HG02870 (cell line): ENCODE measurements at regions not wholly inside any gene's neighbourhood (a gene's known extent, or its start where the extent isn't known, plus 50 kb on each side); places are given as distances from the start of the nearest gene placed in this dataset.
A peak's percentile ranks its signal among the peaks of the same experiment; 100 is the strongest.
"Not testable (repeated sequence)": the region's sequence is repeated elsewhere in the genome, so short reads cannot be mapped to it uniquely, and the experiment has no call there.

Experiments used
- ATAC-seq: cut with Tn5 transposase; IDR thresholded peaks from one replicate; pipeline ENCODE4 v1.9.1; 2021; ENCODE audit warnings: mild to moderate bottlenecking, moderate library complexity; ENCODE audit not compliant: unreplicated experiment

DNA sequence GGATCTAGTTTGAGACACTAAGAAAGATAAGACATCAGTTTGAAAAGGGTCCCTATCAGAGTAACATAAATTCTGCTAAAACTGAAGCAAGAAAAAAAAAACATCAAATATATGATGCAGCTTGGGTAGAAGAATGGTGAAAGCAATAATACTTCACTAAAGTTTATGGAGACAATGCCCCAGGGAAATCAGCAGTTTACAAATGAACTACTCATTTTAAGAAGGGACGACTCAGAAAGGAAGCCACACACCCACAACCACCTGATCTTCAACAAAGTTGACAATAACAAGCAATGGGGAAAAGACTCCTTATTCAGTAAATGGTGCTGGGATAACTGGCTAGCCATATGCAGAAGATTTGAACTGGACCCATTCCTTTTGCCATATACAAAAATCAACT is 143.5 kb downstream of the TPBG start:
- no peak for ATAC-seq

GRCh38 chr6:82511546-82511945 is 147.9 kb downstream of the TPBG start:
- no peak for ATAC-seq

DNA sequence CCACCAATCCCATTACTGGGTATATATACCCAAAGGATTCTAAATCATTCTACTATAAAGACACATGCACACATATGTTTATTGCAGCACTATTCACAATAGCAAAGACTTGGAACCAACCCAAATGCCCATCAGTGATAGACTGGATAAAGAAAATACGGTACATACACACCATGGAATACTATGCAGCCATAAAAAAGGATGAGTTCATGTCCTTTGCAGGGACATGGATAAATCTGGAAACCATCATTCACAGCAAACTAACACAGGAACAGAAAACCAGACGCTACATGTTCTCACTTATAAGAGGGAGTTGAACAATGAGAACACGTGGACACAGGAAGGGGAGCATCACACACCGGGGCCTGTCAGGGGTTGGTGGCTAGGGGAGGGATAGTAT is 154.3 kb downstream of the TPBG start:
- ATAC-seq = not testable (repeated sequence)

DNA sequence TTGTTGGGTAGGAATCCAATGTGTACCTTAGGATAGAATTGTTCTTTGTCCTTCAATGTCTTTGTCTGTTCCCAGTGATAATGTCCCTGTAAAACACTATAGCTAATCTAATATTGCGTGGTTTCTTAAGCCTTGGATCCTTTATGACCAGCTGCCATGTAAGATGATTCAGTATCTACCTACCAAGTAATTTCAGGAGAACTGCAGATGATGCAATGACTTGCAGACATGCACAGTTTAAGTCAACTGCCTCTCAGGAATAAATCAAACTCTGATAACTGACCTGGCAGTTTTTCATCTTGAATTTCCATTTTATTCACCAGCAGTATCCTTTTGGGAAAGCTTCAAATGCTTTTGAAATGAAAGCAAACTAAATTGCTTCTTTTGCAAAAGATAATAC is 157.8 kb downstream of the TPBG start:
- ATAC-seq = no peak

GRCh38 chr6:82521861-82522260 is 158.2 kb downstream of the TPBG start:
- ATAC-seq = no peak

DNA sequence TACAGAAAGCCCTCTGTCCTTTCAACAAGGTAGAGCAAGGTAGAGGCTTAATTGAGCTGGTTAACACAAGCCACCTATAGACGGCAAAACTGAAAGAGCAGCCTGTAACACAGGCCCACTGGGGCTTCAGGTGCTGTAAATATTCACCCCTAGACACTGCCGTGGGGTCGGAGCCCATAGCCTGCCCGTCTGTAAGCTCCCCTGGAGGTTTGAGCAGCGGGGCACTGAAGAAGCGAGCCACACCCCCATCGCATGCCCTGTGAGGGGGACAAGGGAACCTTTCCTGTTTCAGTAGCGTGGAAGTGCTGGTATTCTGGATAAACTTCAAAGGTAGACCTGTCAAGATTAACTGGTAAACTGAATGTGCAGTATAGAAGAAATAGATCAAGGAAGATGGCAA is 160.4 kb downstream of the TPBG start:
- ATAC-seq = no peak

- no peak for ATAC-seq
Measured at GRCh38 chr6:82525775-82526495, 162.3 kb downstream of the TPBG start.

DNA sequence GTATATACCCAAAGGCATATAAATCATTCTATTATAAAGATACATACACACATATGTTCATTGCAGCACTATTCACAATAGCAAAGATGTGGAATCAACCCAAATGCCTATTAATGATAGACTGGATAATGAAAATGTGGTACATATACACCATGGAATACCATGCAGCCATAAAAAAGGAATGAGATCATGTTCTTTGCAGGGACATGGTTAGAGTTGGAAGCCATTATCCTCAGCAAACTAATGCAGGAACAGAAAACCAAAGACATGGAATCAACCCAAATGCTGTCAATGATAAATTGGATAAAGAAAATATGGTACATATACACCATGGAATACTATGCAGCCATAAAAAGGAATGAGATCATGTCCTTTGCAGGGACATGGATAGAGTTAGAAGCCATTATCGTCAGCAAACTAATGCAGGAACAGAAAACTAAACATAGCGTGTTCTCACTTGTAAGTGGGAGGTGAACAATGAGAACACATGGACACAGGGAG is 166.4 kb downstream of the TPBG start:
- ATAC-seq = not testable (repeated sequence)

DNA sequence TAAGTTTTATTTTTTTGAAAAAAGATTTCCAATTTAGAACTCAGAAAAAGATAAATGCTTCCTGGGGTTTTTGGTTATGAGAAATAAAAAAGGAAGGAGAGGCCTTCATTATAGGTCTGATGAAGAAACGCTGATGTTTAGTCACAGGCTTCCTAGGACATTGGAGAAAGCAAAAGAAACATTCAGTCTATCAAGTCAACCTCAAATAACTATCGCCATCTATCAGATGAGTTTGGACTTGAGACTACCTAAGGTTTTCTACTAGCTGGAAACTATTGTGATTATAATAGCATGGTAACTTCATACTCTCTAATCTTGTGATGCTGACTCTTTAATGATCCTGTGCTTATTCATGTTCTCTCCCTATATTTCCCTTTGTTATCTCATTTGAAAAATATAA is 171.3 kb downstream of the TPBG start:
- no peak for ATAC-seq

DNA sequence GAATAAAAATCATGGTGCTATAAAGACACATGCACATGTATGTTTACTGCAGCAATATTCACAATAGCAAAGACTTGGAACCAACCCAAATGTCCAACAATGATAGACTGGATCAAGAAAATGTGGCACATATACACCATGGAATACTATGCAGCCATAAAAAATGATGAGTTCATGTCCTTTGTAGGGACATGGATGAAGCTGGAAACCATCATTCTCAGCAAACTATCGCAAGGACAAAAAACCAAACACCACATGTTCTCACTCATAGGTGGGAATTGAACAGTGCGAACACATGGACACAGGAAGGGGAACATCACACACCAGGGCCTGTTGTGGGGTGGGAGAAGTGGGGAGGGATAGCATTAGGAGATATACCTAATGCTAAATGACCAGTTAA is 185.9 kb downstream of the TPBG start:
- ATAC-seq = not testable (repeated sequence)

DNA sequence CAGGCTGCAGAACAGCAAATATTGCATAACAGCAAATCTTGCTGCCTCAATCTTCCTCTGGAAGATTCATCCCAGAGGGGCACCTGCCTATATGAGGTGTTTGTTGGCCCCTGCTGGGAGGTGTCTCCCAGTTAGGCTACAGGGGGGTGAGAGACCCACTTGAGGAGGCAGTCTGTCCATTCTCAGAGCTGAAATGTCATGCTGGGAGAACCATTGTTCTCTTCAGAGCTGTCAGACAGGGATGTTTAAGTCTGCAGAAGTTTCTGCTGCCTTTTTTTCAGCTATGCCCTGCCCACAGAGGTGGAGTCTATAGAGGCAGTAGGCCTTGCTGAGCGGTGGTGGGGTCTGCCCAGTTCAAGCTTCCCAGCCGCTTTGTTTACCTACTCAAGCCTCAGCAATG is 187.7 kb downstream of the TPBG start:
- ATAC-seq = not testable (repeated sequence)

DNA sequence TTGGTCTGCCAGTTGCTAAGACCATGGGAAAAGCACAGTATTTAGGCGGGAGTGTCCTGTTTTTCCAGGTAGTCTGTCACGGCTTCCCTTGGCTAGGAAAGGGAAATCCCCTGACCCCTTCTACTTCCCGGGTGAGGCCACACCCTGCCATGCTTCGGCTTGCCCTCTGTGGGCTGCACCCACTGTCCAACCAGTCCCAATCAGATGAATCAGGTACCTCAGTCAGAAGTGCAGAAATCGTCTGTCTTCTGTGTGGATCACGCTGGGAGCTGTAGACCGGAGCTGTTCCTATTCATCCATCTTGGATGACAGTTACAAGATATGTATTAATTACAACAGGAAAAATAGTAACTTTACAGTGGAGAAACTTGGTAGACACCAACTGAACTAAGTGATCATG is 188.2 kb downstream of the TPBG start:
- no peak for ATAC-seq

GRCh38 chr6:82553863-82554531 is 190.4 kb downstream of the TPBG start:
- ATAC-seq = no peak

- no peak for ATAC-seq
Measured at GRCh38 chr6:82554666-82555065, 191.0 kb downstream of the TPBG start.

DNA sequence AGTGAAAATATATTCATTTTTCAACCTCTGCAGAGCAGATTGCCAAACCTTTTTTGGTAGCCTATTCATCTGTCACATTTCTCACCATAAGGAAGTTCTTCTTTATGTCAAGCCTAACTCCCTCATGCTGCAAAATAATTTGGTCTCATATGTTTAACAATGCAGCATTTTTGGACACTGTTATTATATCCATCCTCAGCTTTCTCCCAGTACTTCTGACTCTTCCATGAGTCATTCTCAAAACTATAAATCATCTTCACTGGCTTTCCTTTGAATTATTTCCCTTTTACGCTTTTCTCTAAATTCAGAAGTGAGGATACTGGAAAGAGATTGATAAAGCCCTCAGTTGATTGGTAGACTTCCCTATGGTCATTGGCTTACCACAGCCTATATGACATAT is 192.2 kb downstream of the TPBG start:
- no peak for ATAC-seq

DNA sequence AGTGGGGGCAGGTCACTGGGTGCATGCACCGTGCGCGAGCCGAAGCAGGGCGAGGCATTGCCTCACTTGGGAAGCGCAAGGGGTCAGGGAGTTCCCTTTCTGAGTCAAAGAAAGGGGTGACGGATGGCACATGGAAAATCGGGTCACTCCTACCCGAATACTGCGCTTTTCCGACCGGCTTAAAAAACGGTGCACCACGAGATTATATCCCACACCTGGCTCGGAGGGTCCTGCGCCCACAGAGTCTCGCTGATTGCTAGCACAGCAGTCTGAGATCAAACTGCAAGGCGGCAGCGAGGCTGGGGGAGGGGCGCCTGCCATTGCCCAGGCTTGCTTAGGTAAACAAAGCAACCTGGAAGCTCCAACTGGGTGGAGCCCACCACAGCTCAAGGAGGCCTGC is 194.9 kb downstream of the TPBG start:
- not testable (repeated sequence) for ATAC-seq

GRCh38 chr6:82567621-82568020 is 204.0 kb downstream of the TPBG start:
- no peak for ATAC-seq

DNA sequence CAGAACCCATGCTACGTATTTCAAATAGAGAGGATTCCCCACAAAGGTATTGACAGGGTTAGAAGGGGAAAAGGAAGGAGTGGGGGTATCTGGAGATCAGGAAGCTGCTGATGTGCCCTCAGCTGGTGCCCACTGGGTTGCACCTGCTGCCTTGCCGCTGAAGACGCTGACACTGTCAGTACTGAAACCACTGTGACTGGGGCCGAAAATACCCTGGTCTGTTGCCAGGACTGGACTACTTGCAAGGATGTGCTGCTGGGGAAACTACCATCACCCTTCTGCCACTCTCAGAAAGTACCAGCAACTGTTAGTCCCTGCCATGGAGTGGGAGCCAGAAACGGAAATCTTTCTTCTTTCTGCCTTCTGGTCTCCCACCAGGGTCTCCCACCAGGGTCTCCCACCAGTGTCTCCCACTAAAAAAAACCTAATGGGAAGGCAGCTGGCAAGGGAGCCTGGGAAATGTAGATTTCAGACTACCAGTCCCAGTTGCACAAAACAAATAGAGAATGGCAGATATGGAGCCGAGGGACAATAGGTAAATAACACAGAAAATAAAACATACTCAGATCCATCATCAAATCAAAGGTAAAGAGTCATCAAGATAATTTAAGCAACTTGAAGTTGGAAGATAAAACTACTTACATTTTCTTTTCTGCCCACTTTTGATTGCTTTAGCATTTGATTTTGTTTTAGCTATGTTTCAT is 204.8 kb downstream of the TPBG start:
- ATAC-seq = peak; percentile 81

GRCh38 chr6:82569022-82569421 is 205.4 kb downstream of the TPBG start:
- ATAC-seq = no peak

DNA sequence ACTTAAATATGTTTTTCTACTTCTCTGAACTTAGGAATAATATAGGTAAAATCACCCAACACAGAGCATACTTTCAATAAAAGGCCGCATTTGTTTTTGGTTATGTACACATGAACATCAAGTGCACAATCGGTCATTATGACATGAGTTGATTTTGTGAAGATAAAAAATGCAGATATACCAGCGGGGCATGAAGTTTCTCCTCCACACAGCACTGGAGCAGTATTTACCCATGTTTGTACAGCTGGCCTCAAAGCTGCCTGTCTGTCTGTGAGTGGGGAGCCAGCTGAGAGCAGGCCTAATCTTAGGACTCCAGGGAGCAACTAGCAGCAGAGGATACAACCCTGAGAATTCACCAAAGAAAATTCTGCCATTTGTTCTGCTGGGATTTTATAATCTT is 206.5 kb downstream of the TPBG start:
- ATAC-seq = no peak

- no peak for ATAC-seq
Measured at GRCh38 chr6:82571455-82571854, 207.8 kb downstream of the TPBG start.
